ENCODE measurements at regions not wholly inside any gene's neighbourhood (a gene's known extent, or its start where the extent isn't known, plus 50 kb on each side); places are given as distances from the start of the nearest gene placed in this dataset.

DNA sequence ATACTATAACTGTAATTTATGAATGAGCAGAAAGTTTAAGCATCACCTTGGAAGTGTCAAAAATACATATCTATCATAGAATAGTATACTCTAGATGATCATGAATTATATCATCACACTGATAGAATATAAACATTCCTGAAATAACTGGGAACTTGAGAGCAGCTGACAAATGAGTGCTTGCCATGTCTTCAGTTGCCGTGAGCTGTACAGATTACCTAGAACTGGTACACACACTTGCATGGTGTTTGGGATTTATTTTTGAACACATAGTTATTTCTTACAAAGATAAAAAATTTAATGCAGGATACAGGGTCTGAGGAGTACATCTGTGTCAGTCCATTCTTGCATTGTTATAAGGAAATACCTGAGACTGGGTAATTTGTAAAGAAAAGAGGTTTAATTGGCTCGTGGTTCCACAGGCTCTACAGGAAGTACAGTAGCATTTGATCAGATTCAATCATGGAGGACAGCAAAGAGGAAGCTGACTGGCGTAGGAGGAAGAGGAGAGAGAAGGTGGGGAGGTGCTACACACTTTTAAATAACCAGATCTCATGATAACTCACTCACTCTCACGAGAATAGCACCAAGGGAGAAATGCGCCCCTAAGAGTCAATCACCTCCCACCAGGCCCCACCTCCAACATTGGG, 60.4 kb upstream of the MBNL2 start:
- no peaks in the 10 kb centered on the region for H3K4me1 ChIP-seq (ENCODE audit: insufficient read depth, low read length, severe bottlenecking)
- H3K27me3 ChIP-seq (ENCODE audit: insufficient read depth, low read length), result no peaks in the 10 kb centered on the region
- no peaks in the 10 kb centered on the region for H3F3A ChIP-seq (ENCODE audit: insufficient read depth, low read length)
- no peak overlapping the region for H3K27ac ChIP-seq (ENCODE audit: low read depth, low read length, poor library complexity, severe bottlenecking)
- H3K9ac ChIP-seq (ENCODE audit: low read length), result no peak overlapping the region
- H3K9me3 ChIP-seq (ENCODE audit: low read length), result no peaks in the 10 kb centered on the region
- H2AFZ ChIP-seq (ENCODE audit: low read length), result no peak overlapping the region
- no peak overlapping the region for H3K4me3 ChIP-seq (ENCODE audit: low read depth, low read length, poor library complexity, severe bottlenecking)
- no peaks in the 10 kb centered on the region for H4K20me1 ChIP-seq (ENCODE audit: insufficient read depth, low read length)
- no peak for TF ChIP-seq EZH2 (IDR thresholded peaks at IDR 0.05; ENCODE audit: borderline replicate concordance, low read length)
- TF ChIP-seq, protein P1, sequence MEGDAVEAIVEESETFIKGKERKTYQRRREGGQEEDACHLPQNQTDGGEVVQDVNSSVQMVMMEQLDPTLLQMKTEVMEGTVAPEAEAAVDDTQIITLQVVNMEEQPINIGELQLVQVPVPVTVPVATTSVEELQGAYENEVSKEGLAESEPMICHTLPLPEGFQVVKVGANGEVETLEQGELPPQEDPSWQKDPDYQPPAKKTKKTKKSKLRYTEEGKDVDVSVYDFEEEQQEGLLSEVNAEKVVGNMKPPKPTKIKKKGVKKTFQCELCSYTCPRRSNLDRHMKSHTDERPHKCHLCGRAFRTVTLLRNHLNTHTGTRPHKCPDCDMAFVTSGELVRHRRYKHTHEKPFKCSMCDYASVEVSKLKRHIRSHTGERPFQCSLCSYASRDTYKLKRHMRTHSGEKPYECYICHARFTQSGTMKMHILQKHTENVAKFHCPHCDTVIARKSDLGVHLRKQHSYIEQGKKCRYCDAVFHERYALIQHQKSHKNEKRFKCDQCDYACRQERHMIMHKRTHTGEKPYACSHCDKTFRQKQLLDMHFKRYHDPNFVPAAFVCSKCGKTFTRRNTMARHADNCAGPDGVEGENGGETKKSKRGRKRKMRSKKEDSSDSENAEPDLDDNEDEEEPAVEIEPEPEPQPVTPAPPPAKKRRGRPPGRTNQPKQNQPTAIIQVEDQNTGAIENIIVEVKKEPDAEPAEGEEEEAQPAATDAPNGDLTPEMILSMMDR (IDR thresholded peaks at IDR 0.05; ENCODE audit: low read length), result no peak
- H3K9me2 ChIP-seq (ENCODE audit: low read depth, low read length), result no peaks in the 10 kb centered on the region
- H3K4me2 ChIP-seq (ENCODE audit: low read length), result no peak overlapping the region
- no peaks in the 10 kb centered on the region for H3K79me2 ChIP-seq (ENCODE audit: insufficient read depth, low read length)
- no peaks in the 10 kb centered on the region for H3K36me3 ChIP-seq (ENCODE audit: insufficient read depth, low read length)

DNA sequence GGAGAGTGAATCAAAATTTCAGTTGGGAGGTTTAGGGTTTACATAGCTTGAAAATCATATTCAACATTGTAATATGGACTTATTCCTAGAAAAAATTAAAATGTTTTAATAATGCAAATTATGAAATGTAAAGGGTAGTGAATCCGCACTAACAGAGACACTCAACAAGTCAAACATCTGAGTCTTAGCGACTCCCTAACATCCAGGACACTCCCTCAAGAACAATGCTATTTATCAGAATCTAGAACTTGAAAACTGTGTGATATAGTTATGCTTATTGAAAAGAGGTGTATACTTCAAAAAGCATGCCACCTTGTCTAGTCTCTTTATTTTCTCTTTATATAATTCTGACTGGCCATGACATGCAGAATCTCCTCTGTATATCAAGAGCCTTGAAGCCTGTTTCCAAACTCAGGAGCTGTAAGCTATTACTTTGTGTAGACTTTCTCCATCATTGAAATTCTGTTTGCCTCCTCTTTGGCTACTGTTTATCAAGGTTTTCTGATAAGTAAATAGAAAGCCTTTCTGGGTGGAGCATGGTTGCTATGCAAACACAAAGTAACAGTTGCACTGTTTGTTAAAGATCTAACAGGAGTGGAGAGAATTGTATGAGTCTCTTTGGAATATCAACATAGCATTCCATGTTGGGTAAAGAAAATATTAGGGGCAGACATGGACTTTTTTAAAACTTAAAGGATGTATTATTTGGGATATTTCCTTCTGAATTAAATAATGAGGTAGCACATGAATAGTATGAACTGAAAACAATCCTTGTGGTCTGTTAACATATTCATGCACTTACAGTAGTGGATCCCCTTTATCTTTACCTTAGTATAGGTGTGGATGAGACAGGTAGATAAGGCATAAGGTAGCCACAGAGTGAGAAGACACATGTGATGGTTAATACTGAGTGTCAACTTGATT, 56.4 kb upstream of the MBNL2 start:
- TF ChIP-seq, protein P1 (IDR thresholded peaks at IDR 0.05; ENCODE audit: low read length), result no peak
- no peak for TF ChIP-seq EZH2 (IDR thresholded peaks at IDR 0.05; ENCODE audit: borderline replicate concordance, low read length)
- no peaks in the 10 kb centered on the region for H3K27me3 ChIP-seq (ENCODE audit: insufficient read depth, low read length)
- no peak overlapping the region for H3K4me2 ChIP-seq (ENCODE audit: low read length)
- no peaks in the 10 kb centered on the region for H3K9me2 ChIP-seq (ENCODE audit: low read depth, low read length)
- H3F3A ChIP-seq (ENCODE audit: insufficient read depth, low read length), result no peaks in the 10 kb centered on the region
- H3K27ac ChIP-seq (ENCODE audit: low read depth, low read length, poor library complexity, severe bottlenecking), result no peak overlapping the region
- H3K79me2 ChIP-seq (ENCODE audit: insufficient read depth, low read length), result no peaks in the 10 kb centered on the region
- H3K4me1 ChIP-seq (ENCODE audit: insufficient read depth, low read length, severe bottlenecking), result no peaks in the 10 kb centered on the region
- H3K9me3 ChIP-seq (ENCODE audit: low read length), result no peaks in the 10 kb centered on the region
- H3K9ac ChIP-seq (ENCODE audit: low read length), result no peak overlapping the region
- no peak overlapping the region for H3K4me3 ChIP-seq (ENCODE audit: low read depth, low read length, poor library complexity, severe bottlenecking)
- H2AFZ ChIP-seq (ENCODE audit: low read length), result no peak overlapping the region
- H3K36me3 ChIP-seq (ENCODE audit: insufficient read depth, low read length), result no peaks in the 10 kb centered on the region
- no peaks in the 10 kb centered on the region for H4K20me1 ChIP-seq (ENCODE audit: insufficient read depth, low read length)

DNA sequence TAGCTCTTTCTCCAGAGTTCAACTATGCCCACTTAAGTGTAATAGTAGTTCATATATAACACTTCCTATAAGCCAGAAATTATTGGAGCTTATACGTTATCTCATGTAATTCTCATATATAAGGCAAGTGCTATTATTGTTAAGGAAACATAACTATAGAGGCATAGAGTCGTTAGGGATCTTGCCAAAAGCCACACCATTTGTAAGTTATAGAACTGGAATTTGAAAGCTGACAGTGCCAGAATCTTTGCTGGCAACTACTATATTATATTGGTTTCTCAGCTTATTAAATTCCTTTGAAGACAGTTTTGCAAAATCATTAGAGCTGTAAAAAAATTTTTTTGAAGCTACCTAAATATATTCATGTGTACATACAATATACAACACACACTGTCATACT, 51.0 kb upstream of the MBNL2 start:
- no peaks in the 10 kb centered on the region for H3K9me3 ChIP-seq (ENCODE audit: low read length)
- no peaks in the 10 kb centered on the region for H3K9me2 ChIP-seq (ENCODE audit: low read depth, low read length)
- H3K27me3 ChIP-seq (ENCODE audit: insufficient read depth, low read length), result no peaks in the 10 kb centered on the region
- H3K4me2 ChIP-seq (ENCODE audit: low read length), result no peak overlapping the region
- no peaks in the 10 kb centered on the region for H3K79me2 ChIP-seq (ENCODE audit: insufficient read depth, low read length)
- TF ChIP-seq, protein P1 (IDR thresholded peaks at IDR 0.05; ENCODE audit: low read length), result no peak
- TF ChIP-seq EZH2 (IDR thresholded peaks at IDR 0.05; ENCODE audit: borderline replicate concordance, low read length), result no peak
- H3K4me3 ChIP-seq (ENCODE audit: low read depth, low read length, poor library complexity, severe bottlenecking), result no peak overlapping the region
- no peak overlapping the region for H3K9ac ChIP-seq (ENCODE audit: low read length)
- H4K20me1 ChIP-seq (ENCODE audit: insufficient read depth, low read length), result no peaks in the 10 kb centered on the region
- H3K27ac ChIP-seq (ENCODE audit: low read depth, low read length, poor library complexity, severe bottlenecking), result no peak overlapping the region
- no peaks in the 10 kb centered on the region for H3F3A ChIP-seq (ENCODE audit: insufficient read depth, low read length)
- H3K36me3 ChIP-seq (ENCODE audit: insufficient read depth, low read length), result no peaks in the 10 kb centered on the region
- H3K4me1 ChIP-seq (ENCODE audit: insufficient read depth, low read length, severe bottlenecking), result no peaks in the 10 kb centered on the region
- no peak overlapping the region for H2AFZ ChIP-seq (ENCODE audit: low read length)
